ENCODE measurements at regions not wholly inside any gene's neighbourhood (a gene's known extent, or its start where the extent isn't known, plus 50 kb on each side); places are given as distances from the start of the nearest gene placed in this dataset.

GRCh38 chr16:64217789-64218535 is 903.9 kb downstream of the CDH11 start:
- TF ChIP-seq CTCF (IDR thresholded peaks at IDR 0.05; ENCODE audit: low read depth, low read length, poor library complexity, severe bottlenecking) (no peak), EZH2phosphoT487 (IDR thresholded peaks at IDR 0.05; ENCODE audit: borderline replicate concordance, low read length) (no peak)

Data from DOHH2 (cell line).